ENCODE measurements at regions not wholly inside any gene's neighbourhood (a gene's known extent, or its start where the extent isn't known, plus 50 kb on each side); places are given as distances from the start of the nearest gene placed in this dataset.
"Not testable (repeated sequence)": the region's sequence is repeated elsewhere in the genome, so short reads cannot be mapped to it uniquely, and the experiment has no call there.

DNA sequence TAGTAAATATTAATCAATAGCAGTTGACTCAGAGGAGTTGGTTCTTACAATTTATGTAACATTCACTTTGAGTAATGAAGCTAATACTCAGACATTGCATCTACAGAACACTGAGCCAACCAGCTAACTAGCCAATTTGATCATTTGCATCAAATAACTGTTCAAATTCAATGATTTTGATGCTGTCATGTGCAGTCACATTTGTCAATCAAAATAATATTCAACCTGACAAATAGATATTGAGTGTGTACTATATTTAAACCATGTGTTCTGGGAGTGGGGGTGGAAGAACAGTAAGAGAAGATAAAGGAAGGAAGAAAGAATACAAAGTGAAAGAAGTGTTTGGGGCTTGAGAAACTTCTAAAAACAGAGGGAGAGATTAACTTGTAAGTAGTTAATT lies 277.2 kb upstream of the ARHGEF26 start:
- DNase-seq (ENCODE audit: low read depth), result no peak

DNA sequence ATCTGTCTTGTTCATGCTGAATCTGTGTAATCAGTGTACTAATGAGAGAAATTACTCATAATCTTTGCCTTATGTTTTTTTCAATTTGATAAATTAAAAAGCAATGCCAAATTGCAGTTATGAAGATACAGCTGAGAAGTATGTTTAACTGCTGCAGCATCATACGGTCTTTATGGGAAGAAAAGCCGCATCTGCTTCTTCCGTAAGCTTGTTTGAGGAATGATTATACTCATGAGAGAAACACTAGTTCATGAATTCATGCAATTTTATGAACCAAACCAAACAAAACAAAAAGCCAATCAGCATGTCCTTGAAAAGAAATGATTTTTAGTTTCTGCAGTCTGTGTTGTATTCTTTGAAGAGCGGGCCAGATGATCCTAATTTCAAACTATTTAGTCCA lies 275.9 kb upstream of the ARHGEF26 start:
- DNase-seq (ENCODE audit: low read depth), result no peak

DNA sequence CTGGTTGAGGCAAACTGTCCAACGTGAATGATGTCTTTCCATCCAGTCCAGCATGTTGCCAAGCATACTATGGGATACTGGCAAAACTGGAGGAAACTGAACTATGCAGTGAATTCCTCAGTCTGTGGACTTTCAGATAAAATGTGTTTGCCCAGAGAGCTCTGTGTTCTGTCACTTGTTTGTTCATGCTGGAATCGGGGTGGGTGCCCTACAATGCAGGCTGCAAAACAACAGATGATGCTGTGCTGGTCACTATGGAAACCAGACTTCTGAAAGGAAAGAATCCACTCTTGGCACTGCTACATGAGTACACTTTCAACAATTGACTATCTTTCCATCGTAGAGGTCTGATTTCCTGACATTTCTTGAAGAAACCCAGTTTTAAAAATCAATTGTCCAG lies 272.5 kb upstream of the ARHGEF26 start:
- no peak for DNase-seq (ENCODE audit: low read depth)

DNA sequence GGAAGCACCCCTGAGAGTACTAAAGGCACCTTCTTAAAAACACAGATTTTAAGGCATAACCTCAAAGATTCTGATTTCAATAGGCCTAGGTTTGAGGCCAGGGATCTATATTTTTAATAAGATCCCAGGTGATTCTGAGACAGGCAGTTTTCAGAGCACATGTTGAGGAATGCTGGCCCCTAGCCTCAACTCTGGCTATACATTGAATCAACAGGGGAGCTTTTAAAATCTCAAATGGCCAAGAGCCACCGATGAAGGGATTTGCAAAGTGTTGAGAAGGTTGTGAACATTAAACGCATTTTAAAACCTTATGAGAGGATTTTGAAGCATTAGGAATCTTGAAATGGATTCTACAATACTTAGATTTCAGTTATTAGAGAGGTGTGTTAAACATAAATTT lies 268.8 kb upstream of the ARHGEF26 start:
- no peak for DNase-seq (ENCODE audit: low read depth)

DNA sequence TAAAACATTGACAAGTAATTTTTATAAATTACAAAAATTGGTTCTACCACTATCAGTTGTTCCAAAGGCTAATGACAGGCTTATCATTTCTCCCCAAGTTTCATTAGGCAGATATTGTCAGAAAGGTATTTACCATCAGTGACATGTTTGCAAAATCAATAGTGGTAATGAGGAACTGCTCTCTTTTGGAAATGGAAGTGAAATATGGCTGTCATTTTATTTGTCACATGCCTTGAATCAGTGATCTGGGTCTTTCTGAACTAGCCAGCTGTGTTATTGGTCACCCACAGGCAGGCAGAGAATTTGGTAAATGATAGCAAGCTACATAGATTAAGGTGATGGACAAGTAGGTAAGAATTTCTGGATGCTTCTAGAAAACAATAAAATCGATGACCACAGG lies 268.0 kb upstream of the ARHGEF26 start:
- no peak for DNase-seq (ENCODE audit: low read depth)

DNA sequence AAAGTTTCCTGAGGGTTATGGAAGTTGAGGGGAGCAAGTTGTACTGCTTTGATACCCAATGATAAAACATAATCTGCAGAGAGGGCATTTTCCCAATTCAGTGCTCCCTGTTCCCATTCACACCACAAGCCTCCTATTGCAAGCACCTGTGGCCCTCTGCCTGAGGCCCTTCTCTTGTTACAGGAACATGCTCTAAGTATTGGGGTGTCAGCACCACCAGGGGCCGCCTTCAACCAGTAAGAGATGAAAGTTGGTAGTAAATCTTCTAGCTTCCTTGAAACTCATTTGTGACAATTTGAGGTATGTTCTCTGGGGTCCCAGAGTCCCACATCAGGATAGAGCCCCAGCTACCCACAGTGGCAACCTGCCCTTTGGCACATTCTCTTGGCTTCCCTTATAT lies 265.4 kb upstream of the ARHGEF26 start:
- DNase-seq (ENCODE audit: low read depth), result no peak

DNA sequence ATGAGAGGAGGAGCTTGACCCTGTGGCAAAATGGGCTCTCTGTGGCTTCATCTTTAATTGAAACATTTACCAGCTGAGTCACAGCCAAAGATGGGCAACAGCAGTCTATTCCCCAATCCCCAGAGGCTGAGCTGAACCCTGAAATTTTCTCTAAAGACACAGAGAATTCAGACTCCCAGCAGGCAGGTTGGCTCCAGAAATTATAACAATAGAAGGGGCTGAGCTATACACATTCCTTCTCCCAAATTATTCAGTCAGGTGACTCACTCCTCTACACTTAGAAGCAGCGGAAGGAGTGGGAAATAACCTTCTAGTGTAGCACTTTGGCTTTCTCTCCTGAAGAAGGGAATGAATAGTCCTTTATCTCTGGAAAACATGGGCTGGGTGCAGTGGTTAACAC lies 264.3 kb upstream of the ARHGEF26 start:
- DNase-seq (ENCODE audit: low read depth), result no peak

DNA sequence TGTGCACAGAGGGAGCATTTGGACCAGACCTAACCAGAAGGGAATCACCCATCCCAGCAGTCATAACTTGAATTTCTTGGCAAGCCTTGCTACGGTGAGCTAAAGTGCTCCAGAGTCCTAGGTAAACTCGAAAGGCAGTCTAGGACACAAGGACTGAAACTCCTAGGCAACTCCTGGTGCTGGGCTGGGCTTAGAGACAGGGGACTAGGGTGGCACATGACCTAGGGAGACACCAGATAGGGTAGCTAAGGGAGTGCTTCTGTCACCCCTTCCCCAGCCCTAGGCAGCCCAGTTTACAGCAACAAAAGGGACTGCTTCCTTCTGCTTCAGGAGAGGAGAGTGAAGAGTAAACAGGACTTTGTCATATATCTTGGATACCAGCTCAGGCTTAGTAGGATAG lies 256.4 kb upstream of the ARHGEF26 start:
- DNase-seq (ENCODE audit: low read depth), result no peak

DNA sequence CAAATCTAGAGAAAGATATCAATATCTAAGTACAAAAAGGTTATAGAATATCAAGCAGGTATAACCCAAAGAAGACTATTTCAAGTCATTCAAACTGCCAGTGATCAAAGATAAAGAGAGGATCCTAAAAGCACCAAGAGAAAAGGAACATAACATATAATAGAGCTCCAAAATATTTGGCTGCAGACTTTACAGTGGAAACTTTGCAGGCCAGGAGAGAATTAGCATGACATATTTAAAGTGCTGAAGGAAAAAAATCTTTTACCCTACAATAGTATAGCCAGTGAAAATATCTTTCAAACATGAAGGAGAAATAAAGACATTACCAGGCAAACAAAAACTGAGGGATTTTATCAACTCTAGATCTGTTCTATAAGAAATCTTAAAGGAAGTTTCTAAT lies 254.3 kb upstream of the ARHGEF26 start:
- DNase-seq (ENCODE audit: low read depth), result no peak

DNA sequence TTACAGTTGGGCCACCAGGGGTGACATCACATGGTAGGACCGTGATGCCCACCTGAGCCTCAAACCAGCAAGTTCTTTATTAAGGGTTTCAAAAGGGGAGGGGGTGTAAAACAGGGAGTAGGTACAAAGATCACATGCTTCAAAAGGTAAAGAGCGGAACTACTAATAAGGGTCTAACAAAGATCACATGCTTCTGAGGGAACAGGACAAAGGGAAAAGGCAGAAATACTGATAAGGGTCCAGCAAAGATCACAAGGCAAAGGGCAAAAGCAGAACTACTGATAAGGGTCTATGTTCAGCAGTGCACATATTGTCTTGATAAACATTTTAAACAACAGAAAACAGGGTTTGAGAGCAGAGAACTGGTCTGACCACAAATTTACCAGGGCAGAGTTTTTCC lies 246.8 kb upstream of the ARHGEF26 start:
- not testable (repeated sequence) for DNase-seq (ENCODE audit: low read depth)

DNA sequence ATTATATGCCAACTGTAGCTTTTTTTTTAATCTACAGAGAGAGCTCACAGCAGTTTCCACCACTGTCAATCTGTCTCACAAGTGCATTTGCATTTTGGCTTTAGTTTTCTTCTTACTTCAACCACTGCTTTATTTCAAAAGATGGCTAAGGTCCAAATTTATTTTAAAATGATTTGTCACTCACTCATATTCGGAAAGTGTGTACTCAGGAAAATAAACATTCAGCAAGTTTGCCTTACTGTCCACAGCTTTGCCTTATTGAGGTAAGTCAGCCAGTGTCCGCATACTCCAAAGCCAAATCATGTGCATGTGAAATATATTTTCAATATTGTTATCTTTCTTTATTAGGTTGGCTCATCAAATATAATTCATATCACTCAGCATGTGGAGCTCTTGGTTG lies 240.7 kb upstream of the ARHGEF26 start:
- DNase-seq (ENCODE audit: low read depth), result no peak

DNA sequence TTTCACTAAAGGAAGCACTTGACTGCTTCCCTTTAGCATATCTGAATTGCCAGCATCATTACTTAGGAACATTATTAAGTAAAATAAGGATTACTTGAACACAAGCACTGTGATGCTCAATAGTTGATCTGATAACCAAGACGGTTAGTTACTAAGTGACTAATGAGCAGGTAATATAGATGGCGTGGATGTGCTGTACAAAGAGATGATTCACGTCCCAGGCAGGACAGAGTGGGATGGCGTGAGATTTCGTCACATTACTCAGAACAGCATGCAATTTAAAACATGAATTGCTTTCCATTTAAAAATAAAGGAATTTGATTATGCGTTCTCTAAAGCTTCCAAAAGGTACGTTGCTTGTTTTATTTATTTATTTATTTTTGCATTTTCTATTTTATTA lies 240.0 kb upstream of the ARHGEF26 start:
- no peak for DNase-seq (ENCODE audit: low read depth)

DNA sequence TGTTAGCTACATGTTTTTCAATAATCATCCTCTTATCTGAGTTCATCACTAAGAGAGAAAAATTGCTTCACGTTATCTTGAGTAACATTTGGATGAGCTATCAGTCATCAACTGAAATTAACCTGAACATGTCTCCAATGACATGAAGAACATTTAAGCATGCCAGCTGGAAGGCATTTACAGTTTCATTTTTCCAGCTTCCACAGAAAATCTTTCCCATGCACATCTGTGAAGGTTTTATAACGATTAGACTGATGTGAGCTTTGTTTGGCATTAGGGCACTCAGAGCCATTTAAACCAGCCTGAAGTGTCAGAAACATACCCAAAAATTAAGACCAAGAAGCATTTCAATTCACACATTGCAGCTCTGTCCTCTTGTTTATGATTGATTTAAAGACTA lies 235.8 kb upstream of the ARHGEF26 start:
- DNase-seq (ENCODE audit: low read depth), result no peak

DNA sequence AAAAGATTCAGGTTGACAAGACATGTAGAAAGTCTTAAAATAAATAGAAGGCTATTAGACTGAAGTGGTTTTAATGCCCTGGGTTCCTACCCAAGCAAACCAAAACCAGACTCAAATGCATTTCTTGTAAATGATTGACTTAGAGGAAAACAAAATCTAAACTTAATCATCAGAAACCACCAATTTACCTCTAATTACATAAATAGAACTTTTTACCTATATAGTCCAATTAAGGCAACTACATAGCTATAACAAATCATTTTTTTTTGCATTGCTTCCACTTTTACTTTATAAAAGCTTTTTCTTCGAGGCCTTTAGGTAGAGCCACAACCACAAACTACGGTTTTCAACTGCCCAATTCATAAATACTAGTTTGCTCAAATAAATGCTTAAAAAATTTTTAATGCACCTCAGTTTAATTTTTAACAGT lies 231.3 kb upstream of the ARHGEF26 start:
- no peak for DNase-seq (ENCODE audit: low read depth)

DNA sequence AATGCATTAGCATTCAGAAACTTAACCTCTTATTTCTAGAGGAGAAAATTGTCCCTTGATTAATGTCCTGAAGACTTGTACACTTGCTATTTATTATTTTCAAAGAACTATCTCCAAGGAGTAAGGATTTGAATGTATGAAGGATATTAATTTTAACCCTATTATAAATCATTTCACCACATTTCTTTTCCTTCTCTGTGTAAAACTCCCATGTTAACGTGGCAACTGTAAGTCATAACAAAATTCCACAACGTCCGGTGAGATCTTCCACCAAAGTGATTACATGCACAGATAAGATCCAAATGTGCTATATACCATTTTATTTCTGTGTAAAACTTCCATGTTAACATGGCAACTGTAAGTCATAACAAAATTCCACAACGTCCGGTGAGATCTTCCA lies 229.1 kb upstream of the ARHGEF26 start:
- DNase-seq (ENCODE audit: low read depth), result no peak

DNA sequence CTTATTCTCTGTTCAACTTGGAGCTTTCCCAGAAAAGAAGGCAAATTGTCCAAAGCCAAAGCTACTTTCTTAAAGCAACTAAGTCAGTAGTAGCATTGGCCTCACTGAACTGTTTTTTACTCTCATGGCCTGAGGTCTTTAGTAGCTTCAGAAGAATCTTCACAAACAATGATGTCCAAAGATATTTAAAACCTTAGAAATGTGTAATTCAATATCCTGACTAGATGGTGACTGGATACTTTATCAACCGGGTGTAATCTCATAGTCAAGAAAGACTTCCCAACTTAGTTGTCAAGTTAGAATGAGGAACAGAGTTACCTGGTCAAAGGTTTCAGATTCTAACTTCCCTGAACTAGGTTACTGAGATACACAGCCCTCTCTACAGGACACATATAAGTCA lies 226.3 kb upstream of the ARHGEF26 start:
- no peak for DNase-seq (ENCODE audit: low read depth)

DNA sequence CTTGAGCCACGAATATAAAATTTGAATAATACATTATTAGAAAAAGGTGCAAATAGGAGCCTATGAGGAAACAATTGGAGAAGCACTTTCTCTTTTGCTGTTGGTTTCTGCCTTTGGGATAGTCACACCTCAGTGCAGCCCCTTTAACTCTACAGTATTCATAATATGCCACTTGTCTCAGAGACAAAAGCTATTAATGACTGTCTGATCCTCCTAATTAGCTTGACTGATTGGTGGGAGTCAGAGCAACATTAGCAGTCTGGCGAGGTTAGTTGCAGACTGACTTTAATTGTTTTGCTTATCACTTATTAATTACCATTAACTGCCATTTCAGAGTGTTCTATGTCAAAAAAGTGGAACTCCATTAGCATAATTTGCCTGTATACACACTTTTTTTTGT lies 225.0 kb upstream of the ARHGEF26 start:
- DNase-seq (ENCODE audit: low read depth), result no peak

DNA sequence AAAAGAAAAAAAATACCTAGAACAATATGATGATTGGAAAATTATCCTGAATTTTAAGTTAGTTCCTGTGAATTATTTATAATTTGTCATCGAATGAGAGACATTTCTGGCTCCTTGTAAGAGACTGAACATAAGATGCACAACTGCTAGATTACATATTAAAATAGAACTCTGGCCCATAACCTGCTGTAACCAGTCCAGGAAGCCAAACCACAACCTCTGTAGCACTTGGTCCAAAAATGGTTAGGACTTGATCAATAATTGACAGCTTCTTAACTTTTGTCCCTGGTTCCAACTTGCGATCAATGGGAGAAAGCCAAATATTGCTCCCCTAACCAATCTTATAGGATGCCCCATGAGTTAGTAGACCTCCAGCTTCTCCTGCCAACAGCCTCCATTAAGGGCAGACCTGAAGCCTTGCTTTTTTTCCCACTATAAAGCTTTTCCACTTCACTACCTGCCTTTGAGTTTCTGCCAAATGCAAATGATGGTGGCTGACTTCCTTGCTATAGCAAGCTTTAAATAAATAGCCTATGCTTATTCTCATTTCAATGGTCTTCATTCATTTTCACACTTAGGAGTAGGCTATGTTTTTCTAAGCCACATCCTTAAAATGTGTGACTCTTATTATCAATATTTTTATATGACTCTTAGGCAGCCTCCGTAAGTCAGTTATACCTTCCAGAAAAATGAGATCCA lies 224.0 kb upstream of the ARHGEF26 start:
- DNase-seq (ENCODE audit: low read depth), result no peak

DNA sequence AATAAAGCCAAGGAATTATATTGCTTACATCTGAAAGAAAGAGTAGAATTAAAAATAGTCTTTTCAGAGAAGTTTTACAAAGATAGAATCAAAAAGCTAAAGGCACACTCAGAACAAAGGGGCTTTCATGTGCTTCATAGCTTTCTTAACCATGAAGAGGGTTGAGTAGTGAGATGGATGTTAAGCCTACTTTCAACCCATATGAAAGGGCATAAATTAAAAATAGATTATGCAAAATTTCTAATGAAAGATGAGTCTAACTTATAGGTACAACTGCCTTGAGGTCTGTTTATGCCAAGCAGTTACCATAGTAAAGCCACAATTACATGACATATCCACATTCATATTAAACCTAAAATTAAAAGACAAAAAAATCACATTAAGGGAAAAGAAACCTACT lies 223.3 kb upstream of the ARHGEF26 start:
- DNase-seq (ENCODE audit: low read depth), result no peak

DNA sequence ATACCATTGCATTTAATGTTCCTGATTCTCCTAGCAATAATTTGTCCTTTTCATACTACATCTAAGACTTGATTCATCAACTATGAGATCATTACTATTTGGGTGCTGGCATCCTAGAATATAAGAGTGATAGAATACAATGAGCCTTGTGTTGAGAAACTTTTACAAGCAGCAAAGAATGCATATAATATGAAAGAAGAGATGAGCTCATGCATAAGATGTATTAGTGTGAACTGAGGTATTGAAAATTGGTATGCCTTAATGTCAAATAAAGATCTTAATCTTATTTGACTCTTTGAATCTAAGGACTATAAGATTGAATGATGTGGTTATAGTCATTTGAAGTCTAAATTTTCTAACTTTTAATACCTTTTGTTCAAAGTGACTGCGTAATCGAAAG lies 220.0 kb upstream of the ARHGEF26 start:
- no peak for DNase-seq (ENCODE audit: low read depth)

DNA sequence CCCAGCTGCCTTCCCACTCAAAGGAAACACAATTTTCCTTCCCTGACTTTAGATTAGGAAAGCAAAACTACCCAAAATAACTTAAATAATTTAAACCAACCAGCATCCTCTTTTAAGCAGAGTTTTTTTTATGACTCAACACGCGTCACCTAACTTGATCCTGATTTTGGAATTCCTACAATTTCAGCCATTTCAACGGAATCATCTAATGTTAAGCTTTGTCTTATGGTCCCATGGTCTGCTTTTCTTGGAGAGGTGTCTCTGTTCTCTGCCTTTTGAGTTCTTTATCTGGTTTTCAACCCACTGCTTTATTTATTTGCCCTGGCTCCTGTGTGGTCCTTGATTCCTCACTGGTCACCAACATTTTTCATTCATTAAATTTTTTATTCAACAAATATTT lies 219.2 kb upstream of the ARHGEF26 start:
- DNase-seq (ENCODE audit: low read depth), result no peak

DNA sequence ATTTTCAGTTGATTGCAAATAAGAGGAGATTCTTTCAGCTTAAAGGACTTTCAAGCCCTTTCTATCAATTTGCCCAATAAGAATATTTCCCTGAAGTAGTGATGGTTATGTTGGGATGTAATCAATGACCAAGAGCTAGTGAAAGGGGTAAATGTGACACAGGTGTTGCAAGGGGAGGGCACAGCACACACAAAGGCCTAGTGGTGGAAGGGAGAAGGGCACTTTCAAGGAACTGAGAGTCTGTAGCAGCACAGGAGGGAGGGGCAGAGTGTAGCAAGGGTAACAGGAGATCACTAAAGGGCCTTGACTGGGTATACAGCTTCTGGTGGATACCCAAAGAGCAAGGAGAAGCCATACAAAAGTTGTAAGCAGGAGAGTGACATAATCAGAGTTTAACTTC lies 217.8 kb upstream of the ARHGEF26 start:
- no peak for DNase-seq (ENCODE audit: low read depth)

DNA sequence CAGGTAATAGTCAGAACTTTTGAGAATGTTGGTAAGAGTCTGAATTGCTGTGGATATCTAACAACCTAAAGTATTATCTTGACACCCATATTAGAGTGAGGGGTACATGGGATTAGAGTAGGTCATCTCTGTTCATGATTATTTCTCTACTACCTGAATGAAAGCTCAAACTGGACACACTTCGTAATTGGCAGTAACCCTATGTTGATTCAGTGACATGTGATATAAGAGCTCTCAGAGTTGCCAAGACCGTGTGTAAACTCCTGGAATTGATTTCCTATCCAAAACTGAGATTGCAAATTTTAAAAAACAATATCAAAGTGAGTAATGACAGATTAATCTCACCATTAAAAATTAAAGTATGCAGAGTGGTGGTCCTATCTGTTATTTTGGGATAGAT lies 214.8 kb upstream of the ARHGEF26 start:
- no peak for DNase-seq (ENCODE audit: low read depth)

DNA sequence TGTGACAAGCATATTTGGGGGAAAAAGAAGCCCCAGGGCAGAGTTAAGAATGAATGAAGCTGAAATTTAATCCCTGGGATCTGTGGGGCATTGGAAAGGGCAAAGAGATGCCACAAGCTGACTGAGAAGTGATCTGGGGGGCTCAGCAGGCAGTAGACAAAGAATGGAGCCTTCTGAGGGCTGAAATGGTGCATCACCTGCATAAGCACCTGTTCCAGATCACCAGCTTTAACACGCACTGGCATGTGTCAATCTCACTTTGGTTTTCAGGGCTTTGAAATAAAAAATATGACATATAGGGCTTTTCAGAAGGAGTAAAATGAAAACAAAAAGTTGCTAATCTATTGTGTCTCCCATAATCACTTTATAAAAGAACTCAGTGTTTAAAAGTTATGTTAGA lies 210.8 kb upstream of the ARHGEF26 start:
- DNase-seq (ENCODE audit: low read depth), result no peak

DNA sequence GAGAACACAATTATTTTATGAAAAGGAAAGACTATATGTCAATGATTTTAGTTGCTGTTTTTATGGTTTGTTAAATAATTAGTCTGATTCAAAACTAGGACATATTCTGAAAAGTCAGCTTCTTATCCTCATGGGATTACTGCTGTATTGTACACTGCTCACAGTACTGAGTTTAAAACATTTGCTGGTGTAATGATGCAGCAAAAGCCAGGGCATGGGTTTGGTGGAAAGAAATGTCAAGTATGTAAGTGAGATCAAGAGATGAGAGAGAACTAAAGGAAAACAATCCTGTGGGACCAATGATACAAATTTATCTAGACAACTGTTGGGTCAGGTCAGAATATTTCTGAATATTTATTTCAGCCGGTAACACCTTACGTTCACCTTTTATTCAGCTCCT lies 210.1 kb upstream of the ARHGEF26 start:
- DNase-seq (ENCODE audit: low read depth), result no peak
